Peyer's patch (tissue), 4 donors: ENCODE measurements at regions not wholly inside any gene's neighbourhood (a gene's known extent, or its start where the extent isn't known, plus 50 kb on each side); places are given as distances from the start of the nearest gene placed in this dataset.
A peak's percentile ranks its signal among the peaks of the same experiment; 100 is the strongest.
"Not testable (repeated sequence)": the region's sequence is repeated elsewhere in the genome, so short reads cannot be mapped to it uniquely, and the experiment has no call there.

ENCODE experiments used
- DNase-seq, 3 donors: peaks; one replicate each; pipeline ENCODE4 v3.0.0-alpha.2; 2017 to 2019
- H3K27ac ChIP-seq, 4 donors: fragments of 200-600 bp; sonication (generic); one replicate each; pipeline ENCODE4 v1.5.1; 2016 to 2019
- H3K27me3 ChIP-seq, 2 donors: fragments of 200-600 bp; sonication (generic); one replicate each; pipeline ENCODE4 v1.5.1; 2019
- H3K36me3 ChIP-seq, 3 donors: fragments of 200-600 bp; sonication (generic); one replicate each; pipeline ENCODE4 v1.5.1; 2016 to 2019
- H3K4me1 ChIP-seq, 4 donors: fragments of 200-600 bp; sonication (generic); one replicate each; pipeline ENCODE4 v1.5.1; 2016 to 2019
- H3K4me3 ChIP-seq, 4 donors: fragments of 200-600 bp; sonication (generic); 1 replicate in 3 of 4; 2 replicates in 1 of 4; pipeline ENCODE4 v1.5.1; 2016 to 2019; ENCODE audit warnings: mild to moderate bottlenecking in 1 of 4
- H3K9me3 ChIP-seq, 4 donors: fragments of 200-600 bp; sonication (generic); one replicate each; pipeline ENCODE4 v1.5.1; 2016 to 2019; ENCODE audit warnings: mild to moderate bottlenecking in 1 of 4
- POLR2A ChIP-seq, 2 donors: fragments of 450-650 bp; IDR thresholded peaks; one replicate each; pipeline ENCODE4 v1.5.1; 2017; ENCODE audit warnings: antibody characterized with exemption in 2 of 2, mild to moderate bottlenecking in 2 of 2, moderate library complexity in 2 of 2
- TF ChIP-seq, protein P1 (sequence below), 6 experiments: fragments of 450-650 bp in 4 of 6; fragments of 200-600 bp in 2 of 6; sonication (generic) in 1 of 6; IDR thresholded peaks; one replicate each; pipeline ENCODE4 v1.5.1; 2017 to 2019; ENCODE audit warnings: antibody characterized with exemption in 6 of 6, mild to moderate bottlenecking in 3 of 6, moderate library complexity in 1 of 6

DNA sequence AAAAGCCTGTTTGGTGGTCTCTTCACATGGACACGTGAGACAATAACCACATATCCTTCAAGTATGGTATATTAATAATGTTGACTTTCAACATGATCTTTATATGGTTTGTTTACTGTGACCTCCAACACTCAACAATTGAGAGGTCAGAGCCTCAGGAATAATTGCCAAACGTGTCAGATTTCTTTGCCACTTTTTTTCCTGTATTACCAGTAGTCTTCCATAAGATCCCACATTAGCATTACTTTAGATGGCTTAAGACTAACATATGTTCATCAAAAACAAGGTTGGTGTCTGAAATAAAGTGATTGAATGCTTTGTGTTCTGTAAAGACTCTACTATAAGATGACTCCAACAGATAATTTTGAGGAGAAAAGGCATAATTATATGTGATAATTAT, 118.7 kb upstream of the F3 start:
- H3K27me3 ChIP-seq, result no peaks in the 10 kb centered on the region
- H3K9me3 ChIP-seq, result no peaks in the 10 kb centered on the region
- H3K4me1 ChIP-seq, result peaks cover 0 to 10% (median 0%) of the 10 kb centered on the region in 4 donors
- no peak for TF ChIP-seq POLR2A (IDR thresholded peaks at IDR 0.05)
- TF ChIP-seq, protein P1, sequence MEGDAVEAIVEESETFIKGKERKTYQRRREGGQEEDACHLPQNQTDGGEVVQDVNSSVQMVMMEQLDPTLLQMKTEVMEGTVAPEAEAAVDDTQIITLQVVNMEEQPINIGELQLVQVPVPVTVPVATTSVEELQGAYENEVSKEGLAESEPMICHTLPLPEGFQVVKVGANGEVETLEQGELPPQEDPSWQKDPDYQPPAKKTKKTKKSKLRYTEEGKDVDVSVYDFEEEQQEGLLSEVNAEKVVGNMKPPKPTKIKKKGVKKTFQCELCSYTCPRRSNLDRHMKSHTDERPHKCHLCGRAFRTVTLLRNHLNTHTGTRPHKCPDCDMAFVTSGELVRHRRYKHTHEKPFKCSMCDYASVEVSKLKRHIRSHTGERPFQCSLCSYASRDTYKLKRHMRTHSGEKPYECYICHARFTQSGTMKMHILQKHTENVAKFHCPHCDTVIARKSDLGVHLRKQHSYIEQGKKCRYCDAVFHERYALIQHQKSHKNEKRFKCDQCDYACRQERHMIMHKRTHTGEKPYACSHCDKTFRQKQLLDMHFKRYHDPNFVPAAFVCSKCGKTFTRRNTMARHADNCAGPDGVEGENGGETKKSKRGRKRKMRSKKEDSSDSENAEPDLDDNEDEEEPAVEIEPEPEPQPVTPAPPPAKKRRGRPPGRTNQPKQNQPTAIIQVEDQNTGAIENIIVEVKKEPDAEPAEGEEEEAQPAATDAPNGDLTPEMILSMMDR (IDR thresholded peaks at IDR 0.05), result no peak
- no peak overlapping the region for H3K4me3 ChIP-seq
- no peak overlapping the region for H3K27ac ChIP-seq
- DNase-seq, result no peak
- H3K36me3 ChIP-seq, result no peaks in the 10 kb centered on the region

DNA sequence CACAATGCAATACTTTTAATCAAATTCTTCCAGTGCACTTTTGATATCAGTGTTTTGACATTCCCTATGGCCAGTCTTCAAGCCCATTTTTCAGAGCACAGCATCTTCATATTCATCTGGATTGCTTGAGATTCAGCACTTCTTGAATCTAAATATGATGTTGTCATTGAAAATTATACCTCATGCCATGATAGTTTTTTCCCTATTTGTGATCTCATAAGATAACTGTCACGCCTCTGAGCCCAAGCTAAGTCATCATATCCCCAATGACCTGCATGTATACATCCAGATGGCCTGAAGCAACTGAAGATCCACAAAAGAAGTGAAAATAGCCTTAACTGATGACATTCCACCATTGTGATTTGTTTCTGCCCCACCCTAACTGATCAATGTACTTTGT, 117.6 kb upstream of the F3 start:
- H3K9me3 ChIP-seq, DNase-seq, H3K36me3 ChIP-seq, H3K27ac ChIP-seq, H3K27me3 ChIP-seq, H3K4me3 ChIP-seq: not testable (repeated sequence)
- peaks cover 0 to 15% (median 0%) of the 10 kb centered on the region in 4 donors for H3K4me1 ChIP-seq

DNA sequence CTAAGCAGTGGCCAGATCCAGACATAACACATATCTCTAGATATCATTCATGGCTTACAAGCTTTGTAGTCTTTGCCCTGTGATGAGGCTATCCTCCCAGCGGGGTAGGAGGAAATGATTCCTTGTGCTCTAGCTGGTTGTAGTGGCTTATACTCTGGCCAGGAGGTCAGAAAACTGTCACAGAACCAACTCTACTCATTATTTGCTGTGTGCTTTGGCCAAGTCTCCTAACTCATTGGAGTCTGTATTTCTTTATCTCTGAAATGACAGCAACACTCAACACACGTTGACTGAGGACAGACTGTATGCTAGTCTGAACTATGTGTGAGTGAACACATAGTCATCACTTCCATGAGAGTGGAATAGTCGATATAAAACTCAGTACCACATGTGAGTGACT, 116.7 kb upstream of the F3 start:
- Histone ChIP-seq H3K4me3 (no peak overlapping the region), H3K27ac (peak overlapping the region in 1 of 4 donors; percentile 46), H3K36me3 (no peaks in the 10 kb centered on the region), H3K27me3 (no peaks in the 10 kb centered on the region), H3K9me3 (no peaks in the 10 kb centered on the region), H3K4me1 (peaks cover 0 to 24% (median 0%) of the 10 kb centered on the region in 4 donors)
- peak in 1 of 3 donors; percentile 57 for DNase-seq
- TF ChIP-seq, protein P1 (IDR thresholded peaks at IDR 0.05), result peak in 3 of 6 experiments; percentile 9 to 27 (median 20)
- no peak for TF ChIP-seq POLR2A (IDR thresholded peaks at IDR 0.05)

DNA sequence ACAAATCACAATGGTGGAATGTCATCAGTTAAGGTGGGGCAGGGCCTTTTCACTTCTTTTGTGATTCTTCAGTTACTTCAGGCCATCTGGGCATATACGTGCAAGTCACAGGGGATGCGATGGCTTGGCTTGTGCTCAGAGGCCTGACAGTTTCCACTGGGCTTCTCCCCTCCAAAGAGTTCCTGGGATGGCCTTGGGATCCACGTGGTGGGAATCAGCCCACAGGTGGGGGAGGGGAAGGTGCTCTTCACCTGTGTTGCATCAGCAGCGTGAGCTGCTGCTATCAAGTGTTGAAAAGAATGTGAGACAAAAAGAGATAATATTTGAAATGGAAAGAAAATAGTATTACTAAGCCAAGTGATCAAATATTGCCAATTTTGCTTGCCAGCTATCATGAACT, 116.2 kb upstream of the F3 start:
- DNase-seq, H3K27me3 ChIP-seq, H3K9me3 ChIP-seq, H3K36me3 ChIP-seq, H3K4me3 ChIP-seq: not testable (repeated sequence)
- peaks cover 0 to 24% (median 0%) of the 10 kb centered on the region in 4 donors for H3K4me1 ChIP-seq
- peak overlapping the region in 1 of 4 donors; percentile 46 for H3K27ac ChIP-seq

DNA sequence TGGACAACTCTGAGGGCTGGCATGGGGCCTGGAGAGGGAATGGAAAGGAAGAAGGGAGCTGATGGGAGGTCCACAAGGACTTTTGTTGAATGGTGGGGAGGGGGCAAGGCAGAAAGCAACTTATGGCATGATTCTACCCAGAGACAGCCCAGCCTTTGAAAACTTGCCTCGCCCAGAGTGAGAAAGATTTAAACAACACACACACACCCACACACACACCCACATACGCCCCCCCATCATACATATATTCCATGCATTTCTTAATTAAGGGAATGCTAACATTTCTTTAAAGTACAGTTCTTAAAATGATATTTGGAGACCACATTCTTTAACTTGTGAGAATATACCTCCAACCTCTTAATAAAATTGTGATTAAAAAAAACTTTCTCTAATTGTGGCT, 115.4 kb upstream of the F3 start:
- Histone ChIP-seq H3K36me3 (no peaks in the 10 kb centered on the region), H3K4me3 (no peak overlapping the region), H3K27me3 (no peaks in the 10 kb centered on the region), H3K27ac (no peak overlapping the region), H3K9me3 (no peaks in the 10 kb centered on the region), H3K4me1 (peaks cover 0 to 24% (median 0%) of the 10 kb centered on the region in 4 donors)
- no peak for TF ChIP-seq POLR2A (IDR thresholded peaks at IDR 0.05)
- TF ChIP-seq, protein P1 (IDR thresholded peaks at IDR 0.05), result no peak
- DNase-seq, result no peak

DNA sequence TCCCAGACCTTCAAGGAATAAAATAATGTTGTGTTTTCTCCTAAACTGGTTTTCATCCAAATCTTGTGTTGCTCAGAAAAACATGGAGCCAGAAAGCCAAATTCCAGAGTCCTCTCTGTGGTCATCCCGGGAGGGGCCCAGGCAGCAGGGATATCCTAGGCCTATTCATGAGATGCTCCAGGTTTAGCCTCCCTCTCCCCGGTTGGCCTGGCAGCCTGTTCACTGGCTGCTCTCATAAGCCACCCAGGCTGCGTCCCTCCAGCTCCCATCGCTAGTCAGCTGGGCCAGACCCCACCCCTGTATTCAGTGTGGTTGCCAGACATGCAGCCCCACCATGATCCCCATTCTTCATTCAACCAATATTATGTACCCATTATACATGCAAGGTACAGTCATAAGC, 113.4 kb upstream of the F3 start:
- H3K9me3 ChIP-seq, result no peaks in the 10 kb centered on the region
- H3K27me3 ChIP-seq, result no peaks in the 10 kb centered on the region
- no peak overlapping the region for H3K4me3 ChIP-seq
- DNase-seq, result no peak
- no peak for TF ChIP-seq POLR2A (IDR thresholded peaks at IDR 0.05)
- TF ChIP-seq, protein P1 (IDR thresholded peaks at IDR 0.05), result no peak
- H3K4me1 ChIP-seq, result peaks cover 0 to 14% (median 0%) of the 10 kb centered on the region in 4 donors
- H3K36me3 ChIP-seq, result no peaks in the 10 kb centered on the region
- H3K27ac ChIP-seq, result no peak overlapping the region

DNA sequence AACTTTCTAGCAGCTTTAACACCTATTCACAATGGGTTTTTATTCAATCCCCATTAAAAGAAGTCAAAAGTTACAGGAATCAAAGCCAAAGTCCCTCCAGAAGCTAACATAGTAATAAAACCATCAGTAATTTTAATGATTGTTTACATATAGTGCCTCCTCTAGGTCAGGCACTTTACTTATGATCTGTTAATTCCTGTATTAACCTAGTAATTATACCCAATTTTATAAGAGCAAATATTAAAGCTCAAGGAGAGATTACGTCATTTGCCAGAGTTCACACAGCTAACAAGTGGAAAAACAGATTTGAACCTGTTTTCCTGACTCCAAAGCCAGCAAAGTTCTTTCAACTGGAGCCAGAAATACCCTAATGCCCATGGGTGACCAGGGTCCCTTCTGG, 112.9 kb upstream of the F3 start:
- Histone ChIP-seq H3K36me3 (no peaks in the 10 kb centered on the region), H3K4me1 (peaks cover 0 to 14% (median 0%) of the 10 kb centered on the region in 4 donors), H3K27me3 (no peaks in the 10 kb centered on the region), H3K4me3 (no peak overlapping the region), H3K9me3 (no peaks in the 10 kb centered on the region), H3K27ac (no peak overlapping the region)
- no peak for DNase-seq
- TF ChIP-seq, protein P1 (IDR thresholded peaks at IDR 0.05), result peak in 1 of 6 experiments; percentile 2
- no peak for TF ChIP-seq POLR2A (IDR thresholded peaks at IDR 0.05)
